ENCODE measurements at regions not wholly inside any gene's neighbourhood (a gene's known extent, or its start where the extent isn't known, plus 50 kb on each side); places are given as distances from the start of the nearest gene placed in this dataset.

DNA sequence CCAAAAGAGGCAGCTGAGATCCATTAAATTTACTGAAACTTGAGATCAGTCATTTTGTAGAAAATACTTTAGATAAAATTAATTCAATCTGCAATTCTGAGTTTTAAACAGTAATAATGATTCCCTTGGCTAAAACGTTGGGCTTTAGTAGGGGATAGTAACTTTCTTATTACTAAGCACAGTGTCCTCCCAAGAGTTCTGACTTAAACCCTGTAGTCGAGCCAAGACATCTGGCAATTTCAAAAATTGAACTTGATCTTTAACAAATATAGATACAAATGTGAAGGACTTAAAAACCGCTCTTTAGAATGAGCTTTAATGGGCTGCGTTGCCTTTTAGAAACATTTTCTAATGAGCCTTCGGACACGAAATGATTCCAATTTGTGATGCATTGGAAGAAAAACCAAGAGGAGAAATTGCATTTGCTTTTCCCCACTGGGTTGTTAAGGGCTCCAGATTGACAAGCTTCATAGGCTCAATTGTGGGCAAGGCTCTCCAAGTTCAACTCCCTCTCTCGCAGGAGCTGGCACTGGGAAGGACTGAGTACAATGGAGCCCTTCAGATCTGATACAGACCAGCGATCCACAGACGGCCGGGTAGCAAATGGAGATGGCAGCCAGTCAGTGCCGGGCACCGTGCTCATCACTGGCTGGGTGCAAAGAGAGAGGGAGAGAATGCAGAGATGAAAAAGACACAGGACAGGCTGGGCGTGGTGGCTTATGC, 921.3 kb upstream of the AUTS2 start:
- H3K9ac ChIP-seq: no peak overlapping the region
- H3K27ac ChIP-seq: no peak overlapping the region
- no peak overlapping the region for H2AFZ ChIP-seq (ENCODE audit: low read depth)
- H3K4me1 ChIP-seq (ENCODE audit: low read depth, poor library complexity, severe bottlenecking): no peaks in the 10 kb centered on the region
- TF ChIP-seq, protein P1, sequence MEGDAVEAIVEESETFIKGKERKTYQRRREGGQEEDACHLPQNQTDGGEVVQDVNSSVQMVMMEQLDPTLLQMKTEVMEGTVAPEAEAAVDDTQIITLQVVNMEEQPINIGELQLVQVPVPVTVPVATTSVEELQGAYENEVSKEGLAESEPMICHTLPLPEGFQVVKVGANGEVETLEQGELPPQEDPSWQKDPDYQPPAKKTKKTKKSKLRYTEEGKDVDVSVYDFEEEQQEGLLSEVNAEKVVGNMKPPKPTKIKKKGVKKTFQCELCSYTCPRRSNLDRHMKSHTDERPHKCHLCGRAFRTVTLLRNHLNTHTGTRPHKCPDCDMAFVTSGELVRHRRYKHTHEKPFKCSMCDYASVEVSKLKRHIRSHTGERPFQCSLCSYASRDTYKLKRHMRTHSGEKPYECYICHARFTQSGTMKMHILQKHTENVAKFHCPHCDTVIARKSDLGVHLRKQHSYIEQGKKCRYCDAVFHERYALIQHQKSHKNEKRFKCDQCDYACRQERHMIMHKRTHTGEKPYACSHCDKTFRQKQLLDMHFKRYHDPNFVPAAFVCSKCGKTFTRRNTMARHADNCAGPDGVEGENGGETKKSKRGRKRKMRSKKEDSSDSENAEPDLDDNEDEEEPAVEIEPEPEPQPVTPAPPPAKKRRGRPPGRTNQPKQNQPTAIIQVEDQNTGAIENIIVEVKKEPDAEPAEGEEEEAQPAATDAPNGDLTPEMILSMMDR (conservative IDR thresholded peaks at IDR 0.05; ENCODE audit: low read depth, low read length): no peak
- H4K20me1 ChIP-seq (ENCODE audit: insufficient read depth): no peaks in the 10 kb centered on the region
- H3K4me3 ChIP-seq (IDR thresholded peaks at IDR 0.05; ENCODE audit: insufficient read depth, low read depth, low read length): no peak overlapping the region
- no peak overlapping the region for H3K4me2 ChIP-seq
- H3K79me2 ChIP-seq (ENCODE audit: insufficient read depth, low read depth): no peaks in the 10 kb centered on the region
- no peaks in the 10 kb centered on the region for H3K36me3 ChIP-seq (ENCODE audit: insufficient read depth)
- H3K27me3 ChIP-seq (ENCODE audit: insufficient read depth, low read depth): no peaks in the 10 kb centered on the region

GRCh38 chr7:68678196-68678595, 920.1 kb upstream of the AUTS2 start:
- Histone ChIP-seq H3K27ac (no peak overlapping the region), H3K27me3 (ENCODE audit: insufficient read depth, low read depth) (no peaks in the 10 kb centered on the region), H4K20me1 (ENCODE audit: insufficient read depth) (no peaks in the 10 kb centered on the region), H3K9ac (no peak overlapping the region), H3K4me3 (IDR thresholded peaks at IDR 0.05; ENCODE audit: insufficient read depth, low read depth, low read length) (no peak overlapping the region), H3K36me3 (ENCODE audit: insufficient read depth) (no peaks in the 10 kb centered on the region), H3K4me1 (ENCODE audit: low read depth, poor library complexity, severe bottlenecking) (no peaks in the 10 kb centered on the region), H3K4me2 (no peak overlapping the region), H3K79me2 (ENCODE audit: insufficient read depth, low read depth) (no peaks in the 10 kb centered on the region), H2AFZ (ENCODE audit: low read depth) (no peak overlapping the region)
- TF ChIP-seq, protein P1 (conservative IDR thresholded peaks at IDR 0.05; ENCODE audit: low read depth, low read length): no peak

- H3K27me3 ChIP-seq (ENCODE audit: insufficient read depth, low read depth): no peaks in the 10 kb centered on the region
- H3K4me2 ChIP-seq: no peak overlapping the region
- no peaks in the 10 kb centered on the region for H3K4me1 ChIP-seq (ENCODE audit: low read depth, poor library complexity, severe bottlenecking)
- H3K9ac ChIP-seq: no peak overlapping the region
- H4K20me1 ChIP-seq (ENCODE audit: insufficient read depth): no peaks in the 10 kb centered on the region
- TF ChIP-seq, protein P1 (conservative IDR thresholded peaks at IDR 0.05; ENCODE audit: low read depth, low read length): no peak
- no peaks in the 10 kb centered on the region for H3K36me3 ChIP-seq (ENCODE audit: insufficient read depth)
- H3K79me2 ChIP-seq (ENCODE audit: insufficient read depth, low read depth): no peaks in the 10 kb centered on the region
- no peak overlapping the region for H3K4me3 ChIP-seq (IDR thresholded peaks at IDR 0.05; ENCODE audit: insufficient read depth, low read depth, low read length)
- no peak overlapping the region for H2AFZ ChIP-seq (ENCODE audit: low read depth)
- H3K27ac ChIP-seq: no peak overlapping the region
Observed at GRCh38 chr7:68679459-68680234, 918.6 kb upstream of the AUTS2 start.

- TF ChIP-seq, protein P1 (conservative IDR thresholded peaks at IDR 0.05; ENCODE audit: low read depth, low read length): no peak
- no peaks in the 10 kb centered on the region for H3K4me1 ChIP-seq (ENCODE audit: low read depth, poor library complexity, severe bottlenecking)
- no peak overlapping the region for H2AFZ ChIP-seq (ENCODE audit: low read depth)
- no peaks in the 10 kb centered on the region for H4K20me1 ChIP-seq (ENCODE audit: insufficient read depth)
- H3K27ac ChIP-seq: no peak overlapping the region
- H3K79me2 ChIP-seq (ENCODE audit: insufficient read depth, low read depth): no peaks in the 10 kb centered on the region
- no peaks in the 10 kb centered on the region for H3K27me3 ChIP-seq (ENCODE audit: insufficient read depth, low read depth)
- no peak overlapping the region for H3K9ac ChIP-seq
- no peak overlapping the region for H3K4me2 ChIP-seq
- no peaks in the 10 kb centered on the region for H3K36me3 ChIP-seq (ENCODE audit: insufficient read depth)
- H3K4me3 ChIP-seq (IDR thresholded peaks at IDR 0.05; ENCODE audit: insufficient read depth, low read depth, low read length): no peak overlapping the region
Observed at GRCh38 chr7:68680235-68680872, 917.9 kb upstream of the AUTS2 start.
